ENCODE measurements at regions not wholly inside any gene's neighbourhood (a gene's known extent, or its start where the extent isn't known, plus 50 kb on each side); places are given as distances from the start of the nearest gene placed in this dataset.
"Not testable (repeated sequence)": the region's sequence is repeated elsewhere in the genome, so short reads cannot be mapped to it uniquely, and the experiment has no call there.

- DNase-seq: no peak
These were observed 441.3 kb upstream of the MKI67 start for GRCh38 chr10:128567551-128567950.

- no peak for DNase-seq
These were observed 441.8 kb upstream of the MKI67 start for GRCh38 chr10:128568041-128568440.

- DNase-seq: no peak
These were observed 442.3 kb upstream of the MKI67 start for GRCh38 chr10:128568491-128568890.

- DNase-seq: no peak
These were observed 443.0 kb upstream of the MKI67 start for GRCh38 chr10:128568990-128569945.

- DNase-seq: no peak
These were observed 444.2 kb upstream of the MKI67 start for GRCh38 chr10:128570319-128570995.

GRCh38 chr10:128571071-128571470, 444.8 kb upstream of the MKI67 start:
- DNase-seq: no peak

- DNase-seq: no peak
These were observed 445.5 kb upstream of the MKI67 start for GRCh38 chr10:128571745-128572144.

GRCh38 chr10:128572696-128573095, 446.5 kb upstream of the MKI67 start:
- no peak for DNase-seq

- no peak for DNase-seq
These were observed 447.1 kb upstream of the MKI67 start for GRCh38 chr10:128573281-128573845.

- no peak for DNase-seq
These were observed 447.8 kb upstream of the MKI67 start for GRCh38 chr10:128573986-128574385.

GRCh38 chr10:128574581-128575210, 448.5 kb upstream of the MKI67 start:
- DNase-seq: no peak

GRCh38 chr10:128575761-128576160, 449.5 kb upstream of the MKI67 start:
- DNase-seq: no peak

GRCh38 chr10:128576336-128576735, 450.1 kb upstream of the MKI67 start:
- DNase-seq: no peak

GRCh38 chr10:128576943-128577670, 450.9 kb upstream of the MKI67 start:
- no peak for DNase-seq

- DNase-seq: no peak
These were observed 451.9 kb upstream of the MKI67 start for GRCh38 chr10:128577958-128578750.

GRCh38 chr10:128578766-128579165, 452.5 kb upstream of the MKI67 start:
- no peak for DNase-seq

- no peak for DNase-seq
These were observed 453.1 kb upstream of the MKI67 start for GRCh38 chr10:128579280-128579865.

GRCh38 chr10:128579901-128580300, 453.7 kb upstream of the MKI67 start:
- DNase-seq: no peak

GRCh38 chr10:128583125-128583524, 456.9 kb upstream of the MKI67 start:
- DNase-seq: not testable (repeated sequence)

- not testable (repeated sequence) for DNase-seq
These were observed 460.4 kb upstream of the MKI67 start for GRCh38 chr10:128586599-128586998.

GRCh38 chr10:128587689-128588088, 461.5 kb upstream of the MKI67 start:
- no peak for DNase-seq
